Esophagus muscularis mucosa (tissue), 4 donors: ENCODE measurements at regions not wholly inside any gene's neighbourhood (a gene's known extent, or its start where the extent isn't known, plus 50 kb on each side); places are given as distances from the start of the nearest gene placed in this dataset.

Experiments used
- DNase-seq: peaks from one replicate; pipeline ENCODE4 v3.0.0-alpha.2; 2017; ENCODE audit errors: extremely low spot score
- H3K27ac ChIP-seq, 4 donors: fragments of 200-600 bp; sonication (generic); replicated peaks in 1 of 4; 1 replicate in 3 of 4; 2 replicates in 1 of 4; pipeline ENCODE4 v1.5.1; 2016 to 2019; ENCODE audit warnings: mild to moderate bottlenecking in 1 of 4
- H3K27me3 ChIP-seq, 4 donors: fragments of 200-600 bp; sonication (generic); one replicate each; pipeline versions ENCODE4 v1.5.1 to v1.6.0; 2016 to 2019
- H3K36me3 ChIP-seq, 4 donors: fragments of 200-600 bp; sonication (generic); one replicate each; pipeline ENCODE4 v1.5.1; 2016 to 2019
- H3K4me1 ChIP-seq, 4 donors: fragments of 200-600 bp; sonication (generic); one replicate each; pipeline ENCODE4 v1.5.1; 2016 to 2019
- H3K4me3 ChIP-seq, 4 donors: fragments of 200-600 bp; sonication (generic); 1 replicate in 2 of 4; 2 replicates in 2 of 4; pipeline ENCODE4 v1.5.1; 2016 to 2019; ENCODE audit warnings: mild to moderate bottlenecking in 4 of 4, moderate library complexity in 1 of 4
- H3K9me3 ChIP-seq, 4 donors: fragments of 200-600 bp; sonication (generic); 1 replicate in 3 of 4; 2 replicates in 1 of 4; pipeline ENCODE4 v1.5.1; 2016 to 2019
- EP300 ChIP-seq: sonication (generic); formaldehyde crosslinking; IDR thresholded peaks from one replicate; pipeline ENCODE4 v1.6.1; 2017; ENCODE audit warnings: antibody characterized with exemption
- POLR2A ChIP-seq: fragments of 450-650 bp; IDR thresholded peaks from one replicate; pipeline ENCODE4 v1.6.1; 2017; ENCODE audit warnings: antibody characterized with exemption, moderate library complexity, mild to moderate bottlenecking, low read depth
- POLR2AphosphoS5 ChIP-seq, 2 donors: sonication (generic); formaldehyde crosslinking; IDR thresholded peaks; one replicate each; pipeline ENCODE4 v1.6.1; 2017; ENCODE audit warnings: antibody characterized with exemption in 2 of 2
- WGBS: methylation state at CpG from one replicate; pipeline ENCODE4 v1.1.5; 2018; 5-methylcytosine and 5-hydroxymethylcytosine counted together
- intact Hi-C: fragments of 100-400 bp; cut with DNase I; formaldehyde crosslinking; loops from one replicate; pipeline ENCODE4 v1.15.1; 2023
- TF ChIP-seq, protein P1 (sequence below), 3 experiments: fragments of 200-600 bp in 2 of 3; fragments of 450-650 bp in 1 of 3; sonication (generic) in 2 of 3; IDR thresholded peaks; one replicate each; pipeline ENCODE4 v1.5.1; 2017 to 2019; ENCODE audit warnings: antibody characterized with exemption in 3 of 3, mild to moderate bottlenecking in 2 of 3, moderate library complexity in 1 of 3

DNA sequence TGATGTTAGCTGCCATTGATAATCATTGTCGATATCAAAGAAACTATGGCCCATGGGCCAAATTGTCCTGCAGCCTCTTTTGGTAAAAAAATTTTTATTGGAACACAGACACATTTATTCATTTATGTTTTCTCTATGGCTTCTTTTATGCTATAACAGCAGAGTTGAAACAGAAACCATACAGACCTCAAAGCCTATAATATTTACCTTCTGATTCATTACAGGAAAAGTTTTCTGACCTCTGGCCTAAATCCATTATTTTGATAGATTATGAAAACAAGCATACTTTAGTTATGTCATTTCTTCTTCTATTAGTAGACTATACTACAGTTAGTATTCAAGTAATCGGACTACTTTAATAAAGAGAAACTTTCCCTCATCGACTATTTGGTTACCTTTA, 349.7 kb upstream of the GALNT5 start:
- Histone ChIP-seq H3K36me3 (no peaks in the 10 kb centered on the region), H3K4me3 (no peak overlapping the region), H3K27me3 (no peaks in the 10 kb centered on the region), H3K9me3 (no peaks in the 10 kb centered on the region), H3K4me1 (peaks cover 0 to 8% (median 7%) of the 10 kb centered on the region in 4 donors), H3K27ac (no peak overlapping the region)
- intact Hi-C loops, result no loop called here
- WGBS, result 58% methylated on average over 3 of the region's 3 CpGs
- DNase-seq, result no peak
- TF ChIP-seq EP300 (no peak), POLR2A (no peak)

DNA sequence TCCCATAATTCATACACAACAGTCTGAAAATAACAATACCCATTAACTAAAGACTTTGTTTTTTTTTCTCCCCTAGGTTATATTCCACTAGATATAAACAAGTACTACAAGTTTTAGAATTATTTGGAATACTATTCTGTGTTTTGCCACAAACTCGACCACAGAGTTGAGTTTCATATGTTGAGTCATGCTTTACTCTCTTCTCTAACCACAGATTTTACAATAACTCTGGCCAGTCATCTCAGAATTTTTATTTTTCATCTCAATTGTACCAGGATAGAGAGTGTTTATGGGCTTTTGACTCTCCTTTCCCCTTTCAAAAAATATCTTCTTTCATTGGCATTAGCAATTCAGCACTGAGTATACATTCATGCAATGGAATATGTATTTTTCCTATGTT, 348.7 kb upstream of the GALNT5 start:
- Histone ChIP-seq H3K4me3 (no peak overlapping the region), H3K36me3 (no peaks in the 10 kb centered on the region), H3K4me1 (peaks cover 0 to 8% (median 7%) of the 10 kb centered on the region in 4 donors), H3K27me3 (no peaks in the 10 kb centered on the region), H3K27ac (no peak overlapping the region), H3K9me3 (no peaks in the 10 kb centered on the region)
- no peak for DNase-seq
- WGBS, result 40% methylated on average over 1 of the region's 1 CpG
- no peak for TF ChIP-seq EP300
- TF ChIP-seq POLR2AphosphoS5 (IDR thresholded peaks at IDR 0.05), result no peak
- TF ChIP-seq POLR2A, result no peak
- TF ChIP-seq, protein P1, sequence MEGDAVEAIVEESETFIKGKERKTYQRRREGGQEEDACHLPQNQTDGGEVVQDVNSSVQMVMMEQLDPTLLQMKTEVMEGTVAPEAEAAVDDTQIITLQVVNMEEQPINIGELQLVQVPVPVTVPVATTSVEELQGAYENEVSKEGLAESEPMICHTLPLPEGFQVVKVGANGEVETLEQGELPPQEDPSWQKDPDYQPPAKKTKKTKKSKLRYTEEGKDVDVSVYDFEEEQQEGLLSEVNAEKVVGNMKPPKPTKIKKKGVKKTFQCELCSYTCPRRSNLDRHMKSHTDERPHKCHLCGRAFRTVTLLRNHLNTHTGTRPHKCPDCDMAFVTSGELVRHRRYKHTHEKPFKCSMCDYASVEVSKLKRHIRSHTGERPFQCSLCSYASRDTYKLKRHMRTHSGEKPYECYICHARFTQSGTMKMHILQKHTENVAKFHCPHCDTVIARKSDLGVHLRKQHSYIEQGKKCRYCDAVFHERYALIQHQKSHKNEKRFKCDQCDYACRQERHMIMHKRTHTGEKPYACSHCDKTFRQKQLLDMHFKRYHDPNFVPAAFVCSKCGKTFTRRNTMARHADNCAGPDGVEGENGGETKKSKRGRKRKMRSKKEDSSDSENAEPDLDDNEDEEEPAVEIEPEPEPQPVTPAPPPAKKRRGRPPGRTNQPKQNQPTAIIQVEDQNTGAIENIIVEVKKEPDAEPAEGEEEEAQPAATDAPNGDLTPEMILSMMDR (IDR thresholded peaks at IDR 0.05), result no peak
- intact Hi-C loops, result no loop called here

- H3K36me3 ChIP-seq, result no peaks in the 10 kb centered on the region
- H3K4me1 ChIP-seq, result peaks cover 0 to 8% (median 7%) of the 10 kb centered on the region in 4 donors
- DNase-seq, result no peak
- H3K27me3 ChIP-seq, result no peaks in the 10 kb centered on the region
- WGBS, result 56% methylated on average over 5 of the region's 5 CpGs
- TF ChIP-seq EP300 (no peak), POLR2AphosphoS5 (IDR thresholded peaks at IDR 0.05) (no peak), POLR2A (no peak)
- TF ChIP-seq, protein P1 (IDR thresholded peaks at IDR 0.05), result no peak
- no peaks in the 10 kb centered on the region for H3K9me3 ChIP-seq
- intact Hi-C loops, result no loop called here
- no peak overlapping the region for H3K4me3 ChIP-seq
- no peak overlapping the region for H3K27ac ChIP-seq
Measured at GRCh38 chr2:156909983-156910382, 347.5 kb upstream of the GALNT5 start.

GRCh38 chr2:156915332-156915731, 342.2 kb upstream of the GALNT5 start:
- H3K4me3 ChIP-seq, result no peak overlapping the region

GRCh38 chr2:156918410-156918809, 339.1 kb upstream of the GALNT5 start:
- intact Hi-C loops, result no loop called here

More at GRCh38 chr2:156915332-156915731, 342.2 kb upstream of the GALNT5 start:
- no peak for TF ChIP-seq POLR2AphosphoS5 (IDR thresholded peaks at IDR 0.05)
- no peak for TF ChIP-seq EP300
- TF ChIP-seq, protein P1 (IDR thresholded peaks at IDR 0.05), result no peak
- TF ChIP-seq POLR2A, result no peak
- no peaks in the 10 kb centered on the region for H3K4me1 ChIP-seq
- intact Hi-C loops, result no loop called here
- H3K9me3 ChIP-seq, result no peaks in the 10 kb centered on the region
- H3K27me3 ChIP-seq, result no peaks in the 10 kb centered on the region
- no peaks in the 10 kb centered on the region for H3K36me3 ChIP-seq
- DNase-seq, result no peak
- no peak overlapping the region for H3K27ac ChIP-seq

GRCh38 chr2:156930423-156930822, 327.1 kb upstream of the GALNT5 start:
- no peaks in the 10 kb centered on the region for H3K4me1 ChIP-seq
- H3K27me3 ChIP-seq, result no peaks in the 10 kb centered on the region
- intact Hi-C loops, result no loop called here
- H3K36me3 ChIP-seq, result no peaks in the 10 kb centered on the region
- no peak overlapping the region for H3K4me3 ChIP-seq
- 92% methylated on average over 2 of the region's 2 CpGs for WGBS
- TF ChIP-seq POLR2AphosphoS5 (IDR thresholded peaks at IDR 0.05), result no peak
- no peak for TF ChIP-seq EP300
- TF ChIP-seq POLR2A, result no peak
- TF ChIP-seq, protein P1 (IDR thresholded peaks at IDR 0.05), result no peak
- H3K9me3 ChIP-seq, result no peaks in the 10 kb centered on the region
- no peak for DNase-seq
- no peak overlapping the region for H3K27ac ChIP-seq

More at GRCh38 chr2:156918410-156918809, 339.1 kb upstream of the GALNT5 start:
- TF ChIP-seq POLR2A, result no peak
- no peak for TF ChIP-seq POLR2AphosphoS5 (IDR thresholded peaks at IDR 0.05)
- no peaks in the 10 kb centered on the region for H3K27me3 ChIP-seq
- WGBS, result 70% methylated on average over 1 of the region's 1 CpG
- H3K4me3 ChIP-seq, result no peak overlapping the region
- no peaks in the 10 kb centered on the region for H3K4me1 ChIP-seq
- no peaks in the 10 kb centered on the region for H3K9me3 ChIP-seq
- no peak overlapping the region for H3K27ac ChIP-seq
- no peaks in the 10 kb centered on the region for H3K36me3 ChIP-seq
- DNase-seq, result no peak
